ENCODE measurements at regions not wholly inside any gene's neighbourhood (a gene's known extent, or its start where the extent isn't known, plus 50 kb on each side); places are given as distances from the start of the nearest gene placed in this dataset.

GRCh38 chr10:35769795-35770194, 127.7 kb upstream of the FZD8 start:
- Histone ChIP-seq H3K9me3 (ENCODE audit: severe bottlenecking) (no peaks in the 10 kb centered on the region), H3K27me3 (ENCODE audit: insufficient read depth, low read depth, severe bottlenecking) (no peaks in the 10 kb centered on the region), H3K27ac (no peak overlapping the region), H3K4me3 (ENCODE audit: low read depth, low read length) (no peak overlapping the region), H3K36me3 (no peaks in the 10 kb centered on the region)
- TF ChIP-seq CTCF (IDR thresholded peaks at IDR 0.05; ENCODE audit: low read depth, low read length), result no peak
- DNase-seq, result no peak

GRCh38 chr10:35768731-35769130, 126.6 kb upstream of the FZD8 start:
- no peaks in the 10 kb centered on the region for H3K9me3 ChIP-seq (ENCODE audit: severe bottlenecking)
- no peak for DNase-seq
- H3K4me3 ChIP-seq (ENCODE audit: low read depth, low read length), result no peak overlapping the region
- no peak overlapping the region for H3K27ac ChIP-seq
- no peaks in the 10 kb centered on the region for H3K36me3 ChIP-seq
- H3K27me3 ChIP-seq (ENCODE audit: insufficient read depth, low read depth, severe bottlenecking), result no peaks in the 10 kb centered on the region
- TF ChIP-seq CTCF (IDR thresholded peaks at IDR 0.05; ENCODE audit: low read depth, low read length), result no peak

- TF ChIP-seq CTCF (IDR thresholded peaks at IDR 0.05; ENCODE audit: low read depth, low read length), result no peak
Measured at GRCh38 chr10:35768011-35768410, 125.9 kb upstream of the FZD8 start.

GRCh38 chr10:35765996-35766395, 123.9 kb upstream of the FZD8 start:
- no peaks in the 10 kb centered on the region for H3K27me3 ChIP-seq (ENCODE audit: insufficient read depth, low read depth, severe bottlenecking)
- H3K4me3 ChIP-seq (ENCODE audit: low read depth, low read length), result no peak overlapping the region
- no peak for DNase-seq
- no peaks in the 10 kb centered on the region for H3K36me3 ChIP-seq
- TF ChIP-seq CTCF (IDR thresholded peaks at IDR 0.05; ENCODE audit: low read depth, low read length), result no peak
- H3K27ac ChIP-seq, result no peak overlapping the region
- H3K9me3 ChIP-seq (ENCODE audit: severe bottlenecking), result no peaks in the 10 kb centered on the region

More at GRCh38 chr10:35768011-35768410, 125.9 kb upstream of the FZD8 start:
- Histone ChIP-seq H3K36me3 (no peaks in the 10 kb centered on the region), H3K9me3 (ENCODE audit: severe bottlenecking) (no peaks in the 10 kb centered on the region), H3K27me3 (ENCODE audit: insufficient read depth, low read depth, severe bottlenecking) (no peaks in the 10 kb centered on the region), H3K4me3 (ENCODE audit: low read depth, low read length) (no peak overlapping the region), H3K27ac (no peak overlapping the region)
- no peak for DNase-seq

- Histone ChIP-seq H3K27ac (no peak overlapping the region), H3K27me3 (ENCODE audit: insufficient read depth, low read depth, severe bottlenecking) (no peaks in the 10 kb centered on the region), H3K9me3 (ENCODE audit: severe bottlenecking) (no peaks in the 10 kb centered on the region), H3K36me3 (no peaks in the 10 kb centered on the region), H3K4me3 (ENCODE audit: low read depth, low read length) (no peak overlapping the region)
- TF ChIP-seq CTCF (IDR thresholded peaks at IDR 0.05; ENCODE audit: low read depth, low read length), result no peak
- DNase-seq, result no peak
Measured at GRCh38 chr10:35765066-35765527, 123.0 kb upstream of the FZD8 start.

GRCh38 chr10:35762311-35763030, 120.4 kb upstream of the FZD8 start:
- Histone ChIP-seq H3K27me3 (ENCODE audit: insufficient read depth, low read depth, severe bottlenecking) (no peaks in the 10 kb centered on the region), H3K9me3 (ENCODE audit: severe bottlenecking) (no peaks in the 10 kb centered on the region), H3K27ac (no peak overlapping the region), H3K4me3 (ENCODE audit: low read depth, low read length) (no peak overlapping the region), H3K36me3 (no peaks in the 10 kb centered on the region)
- TF ChIP-seq CTCF (IDR thresholded peaks at IDR 0.05; ENCODE audit: low read depth, low read length), result no peak
- no peak for DNase-seq
